NT2/D1 (cell line): ENCODE measurements at regions not wholly inside any gene's neighbourhood (a gene's known extent, or its start where the extent isn't known, plus 50 kb on each side); places are given as distances from the start of the nearest gene placed in this dataset.

Experiments
- SUZ12 ChIP-seq: IDR thresholded peaks from 2 replicates; pipeline ENCODE4 v1.6.1; 2011; ENCODE audit not compliant: insufficient read length, insufficient read depth; ENCODE audit errors: extremely low read depth
- YY1 ChIP-seq: IDR thresholded peaks from 2 replicates; pipeline ENCODE4 v1.6.1; 2011; ENCODE audit not compliant: insufficient read length, insufficient read depth
- ZNF274 ChIP-seq: IDR thresholded peaks from 2 replicates; pipeline ENCODE4 v1.6.1; 2011; ENCODE audit warnings: mild to moderate bottlenecking, low read depth, low read length

- no peak for TF ChIP-seq YY1
- no peak for TF ChIP-seq ZNF274
- TF ChIP-seq SUZ12, result no peak
These were observed 82.3 kb downstream of the POU4F1 start for GRCh38 chr13:78521091-78521490.
